Osteoblast (primary cell): ENCODE measurements at regions not wholly inside any gene's neighbourhood (a gene's known extent, or its start where the extent isn't known, plus 50 kb on each side); places are given as distances from the start of the nearest gene placed in this dataset.

ENCODE experiments used
- DNase-seq: peaks from one replicate; pipeline ENCODE4 v3.0.0; 2011; ENCODE audit warnings: low spot score, mixed read lengths; ENCODE audit not compliant: insufficient read length; ENCODE audit errors: missing footprints
- H2AFZ ChIP-seq: 2 replicates; pipeline ENCODE4 v1.6.0; 2011; ENCODE audit warnings: mild to moderate bottlenecking, low read length
- H3K27ac ChIP-seq: 2 replicates; pipeline ENCODE4 v1.5.1; 2011; ENCODE audit warnings: mild to moderate bottlenecking, low read depth, low read length, moderate library complexity
- H3K27me3 ChIP-seq: 2 replicates; pipeline ENCODE4 v1.6.0; 2012; ENCODE audit warnings: mild to moderate bottlenecking, control low read depth, inconsistent platforms, low read length, moderate library complexity; ENCODE audit not compliant: insufficient read depth
- H3K36me3 ChIP-seq: 2 replicates; pipeline ENCODE4 v1.5.1; 2011; ENCODE audit warnings: mild to moderate bottlenecking, low read length, control low read depth, moderate library complexity; ENCODE audit not compliant: insufficient read depth
- H3K4me1 ChIP-seq: 2 replicates; pipeline ENCODE4 v1.5.1; 2011; ENCODE audit warnings: mild to moderate bottlenecking, low read length, control low read depth, moderate library complexity; ENCODE audit not compliant: insufficient read depth
- H3K4me2 ChIP-seq: 2 replicates; pipeline ENCODE4 v1.6.0; 2011; ENCODE audit warnings: mild to moderate bottlenecking, low read length; ENCODE audit not compliant: insufficient read depth
- H3K4me3 ChIP-seq: fragments of 200-600 bp; sonication (generic); 3 replicates; pipeline ENCODE4 v1.5.1; 2012; ENCODE audit warnings: mild to moderate bottlenecking, low read length, inconsistent platforms; ENCODE audit not compliant: insufficient read depth
- H3K79me2 ChIP-seq: 2 replicates; pipeline ENCODE4 v1.6.0; 2012; ENCODE audit warnings: mild to moderate bottlenecking, low read length, control low read depth, inconsistent platforms; ENCODE audit not compliant: insufficient read depth
- H3K9me3 ChIP-seq: 2 replicates; pipeline ENCODE4 v1.5.1; 2011; ENCODE audit warnings: low read depth, low read length, control low read depth
- H4K20me1 ChIP-seq: 2 replicates; pipeline ENCODE4 v1.6.0; 2012; ENCODE audit warnings: mild to moderate bottlenecking, low read length, control low read depth; ENCODE audit not compliant: insufficient read depth
- CTCF ChIP-seq: IDR thresholded peaks from 2 replicates; pipeline ENCODE4 v1.5.1; 2011; ENCODE audit warnings: mild to moderate bottlenecking, low read depth, low read length, moderate library complexity; ENCODE audit errors: extremely low read depth

- DNase-seq = no peak
- H3K79me2 ChIP-seq = no peaks in the 10 kb centered on the region
- no peak overlapping the region for H3K27ac ChIP-seq
- no peak overlapping the region for H3K4me3 ChIP-seq
- no peaks in the 10 kb centered on the region for H4K20me1 ChIP-seq
- no peak overlapping the region for H2AFZ ChIP-seq
- H3K27me3 ChIP-seq = no peaks in the 10 kb centered on the region
- H3K36me3 ChIP-seq = no peaks in the 10 kb centered on the region
- no peak for TF ChIP-seq CTCF
- H3K4me1 ChIP-seq = no peaks in the 10 kb centered on the region
- no peaks in the 10 kb centered on the region for H3K9me3 ChIP-seq
- no peak overlapping the region for H3K4me2 ChIP-seq
Measured at GRCh38 chr18:75358928-75359327, 68.6 kb downstream of the SMIM21 start.

- H4K20me1 ChIP-seq = no peaks in the 10 kb centered on the region
- H3K36me3 ChIP-seq = no peaks in the 10 kb centered on the region
- no peak for TF ChIP-seq CTCF
- no peak overlapping the region for H3K27ac ChIP-seq
- no peaks in the 10 kb centered on the region for H3K4me1 ChIP-seq
- H3K79me2 ChIP-seq = no peaks in the 10 kb centered on the region
- no peak overlapping the region for H2AFZ ChIP-seq
- no peak overlapping the region for H3K4me3 ChIP-seq
- H3K9me3 ChIP-seq = no peaks in the 10 kb centered on the region
- no peaks in the 10 kb centered on the region for H3K27me3 ChIP-seq
- no peak overlapping the region for H3K4me2 ChIP-seq
- DNase-seq = no peak
Measured at GRCh38 chr18:75353357-75353756, 74.1 kb downstream of the SMIM21 start.

GRCh38 chr18:75351409-75351808, 76.1 kb downstream of the SMIM21 start:
- no peak for TF ChIP-seq CTCF
- Histone ChIP-seq H3K9me3 (no peaks in the 10 kb centered on the region), H2AFZ (no peak overlapping the region), H3K79me2 (no peaks in the 10 kb centered on the region), H3K4me1 (no peaks in the 10 kb centered on the region), H3K27me3 (no peaks in the 10 kb centered on the region), H3K4me2 (no peak overlapping the region), H3K27ac (no peak overlapping the region), H4K20me1 (no peaks in the 10 kb centered on the region), H3K4me3 (no peak overlapping the region), H3K36me3 (no peaks in the 10 kb centered on the region)
- DNase-seq = no peak

GRCh38 chr18:75350857-75351256, 76.6 kb downstream of the SMIM21 start:
- H3K9me3 ChIP-seq = no peaks in the 10 kb centered on the region
- no peak for TF ChIP-seq CTCF
- no peaks in the 10 kb centered on the region for H3K79me2 ChIP-seq
- H3K36me3 ChIP-seq = no peaks in the 10 kb centered on the region
- no peak overlapping the region for H3K4me2 ChIP-seq
- DNase-seq = no peak
- no peaks in the 10 kb centered on the region for H4K20me1 ChIP-seq
- H3K27ac ChIP-seq = no peak overlapping the region
- no peaks in the 10 kb centered on the region for H3K4me1 ChIP-seq
- no peaks in the 10 kb centered on the region for H3K27me3 ChIP-seq
- H2AFZ ChIP-seq = no peak overlapping the region
- H3K4me3 ChIP-seq = no peak overlapping the region
